Body of pancreas (tissue), 4 donors: ENCODE measurements at regions not wholly inside any gene's neighbourhood (a gene's known extent, or its start where the extent isn't known, plus 50 kb on each side); places are given as distances from the start of the nearest gene placed in this dataset.
A peak's percentile ranks its signal among the peaks of the same experiment; 100 is the strongest.

Experiments used
- ATAC-seq: fragments of 150-250 bp; one replicate; pipeline ENCODE4 v1.9.1; 2016
- DNase-seq, 4 donors: peaks; one replicate each; pipeline ENCODE4 v3.0.0-alpha.2; 2019
- H3K27ac ChIP-seq, 4 donors: fragments of 200-600 bp; sonication (generic); 1 replicate in 3 of 4; 2 replicates in 1 of 4; pipeline versions ENCODE4 v1.5.1 to v1.6.1; 2016 to 2019; ENCODE audit warnings: mild to moderate bottlenecking in 1 of 4, mixed read lengths in 1 of 4, moderate library complexity in 1 of 4
- H3K27me3 ChIP-seq, 2 donors: fragments of 200-600 bp; sonication (generic); one replicate each; pipeline ENCODE4 v1.6.0; 2016; ENCODE audit warnings: mild to moderate bottlenecking in 1 of 2
- H3K36me3 ChIP-seq, 2 donors: fragments of 200-600 bp; sonication (generic); replicated peaks in 1 of 2; 2 replicates each; pipeline ENCODE4 v1.5.1; 2016; ENCODE audit warnings: low read depth in 2 of 2; ENCODE audit not compliant: insufficient read depth in 1 of 2
- H3K4me1 ChIP-seq: fragments of 200-600 bp; sonication (generic); one replicate; pipeline ENCODE4 v1.6.0; 2016
- H3K4me3 ChIP-seq, 2 donors: fragments of 200-600 bp; sonication (generic); 1 replicate in 1 of 2; 2 replicates in 1 of 2; pipeline ENCODE4 v1.5.1; 2016 to 2019
- H3K9me3 ChIP-seq, 3 donors: fragments of 200-600 bp; sonication (generic); 1 replicate in 2 of 3; 2 replicates in 1 of 3; pipeline ENCODE4 v1.5.1; 2016
- POLR2A ChIP-seq, 3 donors: fragments of 450-650 bp; IDR thresholded peaks; one replicate each; pipeline ENCODE4 v1.6.1; 2016; ENCODE audit warnings: antibody characterized with exemption in 3 of 3, mild to moderate bottlenecking in 2 of 3
- WGBS, 2 donors: methylation state at CpG; one replicate each; pipeline ENCODE4 v1.1.5; 2017; 5-methylcytosine and 5-hydroxymethylcytosine counted together
- intact Hi-C: fragments of 100-400 bp; cut with DNase I; formaldehyde crosslinking; loops from one replicate; pipeline ENCODE4 v1.15.1; 2023
- TF ChIP-seq, protein P1 (sequence below), 7 experiments: fragments of 450-650 bp in 4 of 7; fragments of 200-600 bp in 3 of 7; sonication (generic) in 3 of 7; IDR thresholded peaks; one replicate each; pipeline ENCODE4 v1.5.1; 2016 to 2019; ENCODE audit warnings: antibody characterized with exemption in 7 of 7

DNA sequence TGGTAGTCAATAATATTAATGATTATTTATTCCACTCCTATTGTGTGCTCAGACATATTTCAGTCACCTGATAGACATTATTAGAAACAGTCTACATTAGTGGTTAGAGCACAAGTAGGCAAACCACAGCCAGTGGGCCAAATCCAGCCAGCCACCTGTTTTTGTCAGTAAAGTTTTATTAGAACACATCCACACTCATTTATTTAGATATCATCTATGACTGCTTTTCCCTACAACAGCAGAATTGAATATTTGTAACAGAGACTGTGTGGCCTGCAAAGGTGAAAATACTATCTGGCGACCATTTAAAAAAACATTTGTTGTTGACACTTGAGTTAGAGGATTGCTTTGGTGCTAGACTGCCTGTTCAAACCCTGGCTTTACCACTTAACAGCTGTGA, 220.0 kb upstream of the ZFP64 start:
- Histone ChIP-seq H3K9me3 (no peaks in the 10 kb centered on the region), H3K27ac (no peak overlapping the region), H3K4me3 (no peak overlapping the region), H3K27me3 (no peaks in the 10 kb centered on the region), H3K36me3 (no peaks in the 10 kb centered on the region), H3K4me1 (no peaks in the 10 kb centered on the region)
- ATAC-seq (no peak), DNase-seq (no peak)
- intact Hi-C loops, result no loop called here
- TF ChIP-seq, protein P1, sequence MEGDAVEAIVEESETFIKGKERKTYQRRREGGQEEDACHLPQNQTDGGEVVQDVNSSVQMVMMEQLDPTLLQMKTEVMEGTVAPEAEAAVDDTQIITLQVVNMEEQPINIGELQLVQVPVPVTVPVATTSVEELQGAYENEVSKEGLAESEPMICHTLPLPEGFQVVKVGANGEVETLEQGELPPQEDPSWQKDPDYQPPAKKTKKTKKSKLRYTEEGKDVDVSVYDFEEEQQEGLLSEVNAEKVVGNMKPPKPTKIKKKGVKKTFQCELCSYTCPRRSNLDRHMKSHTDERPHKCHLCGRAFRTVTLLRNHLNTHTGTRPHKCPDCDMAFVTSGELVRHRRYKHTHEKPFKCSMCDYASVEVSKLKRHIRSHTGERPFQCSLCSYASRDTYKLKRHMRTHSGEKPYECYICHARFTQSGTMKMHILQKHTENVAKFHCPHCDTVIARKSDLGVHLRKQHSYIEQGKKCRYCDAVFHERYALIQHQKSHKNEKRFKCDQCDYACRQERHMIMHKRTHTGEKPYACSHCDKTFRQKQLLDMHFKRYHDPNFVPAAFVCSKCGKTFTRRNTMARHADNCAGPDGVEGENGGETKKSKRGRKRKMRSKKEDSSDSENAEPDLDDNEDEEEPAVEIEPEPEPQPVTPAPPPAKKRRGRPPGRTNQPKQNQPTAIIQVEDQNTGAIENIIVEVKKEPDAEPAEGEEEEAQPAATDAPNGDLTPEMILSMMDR (IDR thresholded peaks at IDR 0.05), result no peak
- no peak for TF ChIP-seq POLR2A (IDR thresholded peaks at IDR 0.05)
- WGBS, 2 donors, result 67 to 100% methylated on average over 1 of the region's 1 CpG

- ATAC-seq (no peak), DNase-seq (no peak)
- Histone ChIP-seq H3K9me3 (no peaks in the 10 kb centered on the region), H3K4me3 (no peak overlapping the region), H3K27ac (no peak overlapping the region), H3K27me3 (no peaks in the 10 kb centered on the region), H3K36me3 (no peaks in the 10 kb centered on the region), H3K4me1 (no peaks in the 10 kb centered on the region)
- WGBS, 2 donors, result 48 to 60% methylated on average over 11 of the region's 11 CpGs
- intact Hi-C loops, result no loop called here
- TF ChIP-seq, protein P1 (IDR thresholded peaks at IDR 0.05), result no peak
- TF ChIP-seq POLR2A (IDR thresholded peaks at IDR 0.05), result no peak
Observed at GRCh38 chr20:52410731-52411234, 219.2 kb upstream of the ZFP64 start.

DNA sequence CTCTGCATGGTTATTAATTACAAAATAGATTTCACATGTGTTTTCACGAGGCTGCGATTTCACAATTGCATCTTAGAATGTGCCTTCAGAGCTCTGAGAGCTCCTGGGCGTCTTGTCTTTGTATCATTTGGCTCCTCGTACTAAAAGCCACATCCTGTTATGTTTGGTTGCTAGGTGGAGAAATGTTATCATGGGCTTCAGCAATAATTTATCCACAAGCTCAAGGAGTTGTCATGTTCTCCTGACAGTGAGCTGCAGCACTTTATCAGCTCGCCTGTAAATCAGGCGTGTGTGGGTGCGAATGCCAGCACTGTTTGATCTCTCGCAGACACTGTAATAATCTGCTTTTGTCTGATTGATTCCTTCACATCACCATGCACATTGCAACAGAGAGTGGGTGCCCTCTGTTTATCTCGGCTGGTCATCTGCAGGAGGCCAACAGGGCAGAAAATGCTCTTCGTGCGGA, 218.6 kb upstream of the ZFP64 start:
- DNase-seq, result peak in 1 of 4 donors; percentile 8
- no peaks in the 10 kb centered on the region for H3K27me3 ChIP-seq
- TF ChIP-seq POLR2A (IDR thresholded peaks at IDR 0.05), result no peak
- TF ChIP-seq, protein P1 (IDR thresholded peaks at IDR 0.05), result no peak
- no peaks in the 10 kb centered on the region for H3K36me3 ChIP-seq
- no peaks in the 10 kb centered on the region for H3K9me3 ChIP-seq
- no peak for ATAC-seq
- 31 to 45% methylated on average over 11 of the region's 11 CpGs for WGBS, 2 donors
- intact Hi-C loops, result no loop called here
- no peaks in the 10 kb centered on the region for H3K4me1 ChIP-seq
- H3K27ac ChIP-seq, result no peak overlapping the region
- no peak overlapping the region for H3K4me3 ChIP-seq

GRCh38 chr20:52405986-52406385, 214.4 kb upstream of the ZFP64 start:
- H3K4me3 ChIP-seq, result no peak overlapping the region
- H3K4me1 ChIP-seq, result no peaks in the 10 kb centered on the region
- no peak for ATAC-seq
- no peak overlapping the region for H3K27ac ChIP-seq
- TF ChIP-seq POLR2A (IDR thresholded peaks at IDR 0.05), result no peak
- no peaks in the 10 kb centered on the region for H3K27me3 ChIP-seq
- DNase-seq, result no peak
- WGBS, 2 donors, result 80 to 85% methylated on average over 2 of the region's 2 CpGs
- intact Hi-C loops, result no loop called here
- no peaks in the 10 kb centered on the region for H3K9me3 ChIP-seq
- H3K36me3 ChIP-seq, result no peaks in the 10 kb centered on the region

DNA sequence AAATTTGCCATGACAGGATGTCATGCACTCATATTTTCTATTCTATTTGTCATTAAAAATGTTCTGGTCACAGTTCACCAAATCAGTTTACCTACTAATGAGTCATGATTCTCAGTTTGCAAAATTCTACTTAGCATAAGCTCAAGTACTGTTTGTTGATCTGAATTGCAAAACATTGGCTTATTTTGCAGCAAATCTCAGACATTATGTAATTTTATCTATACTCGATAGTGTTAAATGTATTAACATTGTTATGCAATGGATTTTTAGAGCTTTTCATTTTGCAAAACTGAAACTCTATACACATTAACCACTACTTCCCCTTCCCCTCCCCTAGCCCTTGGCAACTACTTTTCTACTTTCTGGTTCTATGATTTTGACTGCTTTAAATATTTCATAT, 213.8 kb upstream of the ZFP64 start:
- intact Hi-C loops, result no loop called here
- TF ChIP-seq, protein P1 (IDR thresholded peaks at IDR 0.05), result no peak
- no peak for TF ChIP-seq POLR2A (IDR thresholded peaks at IDR 0.05)
- 31 to 71% methylated on average over 1 of the region's 1 CpG for WGBS, 2 donors
- H3K27ac ChIP-seq, result no peak overlapping the region
- H3K4me1 ChIP-seq, result no peaks in the 10 kb centered on the region
- H3K9me3 ChIP-seq, result no peaks in the 10 kb centered on the region
- H3K36me3 ChIP-seq, result no peaks in the 10 kb centered on the region
- H3K27me3 ChIP-seq, result no peaks in the 10 kb centered on the region
- no peak overlapping the region for H3K4me3 ChIP-seq
- ATAC-seq (no peak), DNase-seq (no peak)
